Heart left ventricle (tissue), 16 donors: ENCODE measurements at regions not wholly inside any gene's neighbourhood (a gene's known extent, or its start where the extent isn't known, plus 50 kb on each side); places are given as distances from the start of the nearest gene placed in this dataset.

Experiments used
- ATAC-seq, 4 donors: fragments of 200-7000 bp; cut with Tn5 transposase; one replicate each; pipeline ENCODE4 v1.9.1; 2020 to 2022; ENCODE audit warnings: moderate library complexity in 4 of 4, mild to moderate bottlenecking in 3 of 4, moderate number of reproducible peaks in 1 of 4
- DNase-seq, 5 donors: peaks; one replicate each; pipeline ENCODE4 v3.0.0-alpha.2; 2020
- H3K27ac ChIP-seq, 12 donors: fragments of 200-600 bp; sonication (generic) in 4 of 12; one replicate each; pipeline versions ENCODE4 v1.5.0 to v1.8.0; 2016 to 2022; ENCODE audit warnings: mild to moderate bottlenecking in 2 of 12
- H3K27me3 ChIP-seq, 9 donors: fragments of 200-600 bp; sonication (generic) in 2 of 9; one replicate each; pipeline versions ENCODE4 v1.5.1 to v1.8.0; 2016 to 2022; ENCODE audit warnings: mild to moderate bottlenecking in 3 of 9
- H3K36me3 ChIP-seq, 9 donors: fragments of 200-600 bp; sonication (generic) in 2 of 9; one replicate each; pipeline versions ENCODE4 v1.5.0 to v1.8.0; 2018 to 2022; ENCODE audit warnings: mild to moderate bottlenecking in 2 of 9
- H3K4me1 ChIP-seq, 12 donors: fragments of 200-600 bp; sonication (generic) in 4 of 12; one replicate each; pipeline versions ENCODE4 v1.5.0 to v1.8.0; 2016 to 2022; ENCODE audit warnings: mild to moderate bottlenecking in 3 of 12
- H3K4me3 ChIP-seq, 12 donors: fragments of 200-600 bp; sonication (generic) in 4 of 12; one replicate each; pipeline versions ENCODE4 v1.5.0 to v1.8.0; 2017 to 2022; ENCODE audit warnings: mild to moderate bottlenecking in 9 of 12, moderate library complexity in 4 of 12
- H3K9me3 ChIP-seq, 12 donors: fragments of 200-600 bp; sonication (generic) in 4 of 12; one replicate each; pipeline versions ENCODE4 v1.5.0 to v1.8.0; 2016 to 2022; ENCODE audit warnings: mild to moderate bottlenecking in 1 of 12
- POLR2A ChIP-seq, 2 donors: fragments of 450-650 bp; IDR thresholded peaks; one replicate each; pipeline ENCODE4 v1.6.1; 2017; ENCODE audit warnings: antibody characterized with exemption in 2 of 2, mild to moderate bottlenecking in 2 of 2, moderate library complexity in 2 of 2
- WGBS, 4 donors: extraction: QIAGEN DNeasy Blood & Tissue Kit in 2 of 4; methylation state at CpG; one replicate each; pipeline versions ENCODE4 v1.1.5 to v1.1.7; 2013 to 2018; 5-methylcytosine and 5-hydroxymethylcytosine counted together
- intact Hi-C, 10 donors: fragments of 100-400 bp; cut with DNase I; formaldehyde crosslinking; loops; one replicate each; pipeline versions ENCODE4 v1.11.1 to v1.14.2; 2022
- microRNA counts, 2 donors: library from miRNA; unstranded; fragments of <30 nt; microRNA quantifications; one replicate each; lab custom pipeline; 2016
- microRNA-seq, 4 donors: library from miRNA; unstranded; fragments of <30 nt; microRNA quantifications; one replicate each; pipeline versions ENCODE4 to v1.2.0, GENCODE V29; 2017 to 2020
- TF ChIP-seq, protein P1 (sequence below), 12 donors: fragments of 200-600 bp; sonication (generic) in 4 of 12; IDR thresholded peaks; one replicate each; pipeline versions ENCODE4 v1.5.0 to v1.8.0; 2018 to 2022; ENCODE audit warnings: antibody characterized with exemption in 12 of 12, mild to moderate bottlenecking in 5 of 12
- donor health status: ischemic (EF 13 %, LVEDD 7.1; RV severe dilation, severe dysfunction).
- donor health status: healthy with polysubstance abuse.
- donor health status: DM: no; HTN: yes; CAD: no.
- donor health status: DM: no; HTN: no; CAD: no.
- donor health status: ischemic (EF 25% LVEDD 6.9; RV normal size, moderate dysfunction).
- donor health status: ischemic (EF 25% LVEDD 5.7; RV mildly dilated, moderate dysfunction).
- donor health status: healthy.
- donor health status: DM: yes; HTN: yes; CAD: no.
- donor health status: ischemic (EF 35%, LVEDD 5.7; RV mildly dilated, moderate dysfunction).
- donor health status: nonischemic (EF 11% LVEDD 7.7; RV severe dilation, severe dysfunction).
- donor health status: DM: yes; HTN: yes; CAD: no.
- donor health status: PGD.
- donor health status: ischemic (EF 29% LVEDD 5.4; RV normal size, mild dysfunction).
- donor health status: nonischemic (EF 23%, LVEDD 6.1; RV moderate dilation, normal function).

DNA sequence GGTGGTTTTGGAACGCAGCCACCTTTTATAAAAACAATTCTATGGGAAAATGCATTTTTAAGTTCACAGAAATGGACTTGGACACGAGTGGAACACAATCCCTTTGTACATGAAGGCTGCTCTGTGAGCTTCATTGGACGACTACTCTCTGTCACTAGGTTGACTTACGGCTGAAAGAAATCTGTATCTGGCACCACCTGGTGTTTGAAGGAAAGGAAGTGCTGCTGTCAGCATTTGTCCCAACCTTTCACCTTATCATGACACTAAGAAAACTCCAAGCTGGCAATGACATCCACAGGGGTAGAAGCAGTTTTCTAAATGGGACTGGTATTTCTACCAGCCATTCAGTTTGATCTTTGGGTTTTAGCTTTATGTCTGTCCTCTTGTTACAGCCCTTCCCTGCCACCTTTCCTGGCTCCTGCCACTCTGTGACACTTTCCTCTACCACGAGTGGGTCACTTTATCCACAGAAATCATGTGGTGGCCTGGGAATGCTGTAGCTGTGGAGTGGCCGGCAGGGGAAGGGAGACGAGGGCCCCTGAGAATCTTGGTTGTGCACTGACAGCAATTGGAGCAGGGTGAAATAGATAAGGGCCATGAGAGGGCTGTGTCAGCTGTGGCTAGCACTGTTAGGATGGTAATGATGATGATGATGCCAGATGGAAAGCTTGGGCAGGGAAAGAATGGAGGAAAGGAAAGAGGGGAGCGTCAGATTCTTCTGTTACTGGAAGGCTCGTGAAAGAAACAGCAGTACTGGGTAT, 85.2 kb downstream of the TBX19 start:
- DNase-seq: no peak
- no peak for TF ChIP-seq POLR2A (IDR thresholded peaks at IDR 0.05)
- TF ChIP-seq, protein P1, sequence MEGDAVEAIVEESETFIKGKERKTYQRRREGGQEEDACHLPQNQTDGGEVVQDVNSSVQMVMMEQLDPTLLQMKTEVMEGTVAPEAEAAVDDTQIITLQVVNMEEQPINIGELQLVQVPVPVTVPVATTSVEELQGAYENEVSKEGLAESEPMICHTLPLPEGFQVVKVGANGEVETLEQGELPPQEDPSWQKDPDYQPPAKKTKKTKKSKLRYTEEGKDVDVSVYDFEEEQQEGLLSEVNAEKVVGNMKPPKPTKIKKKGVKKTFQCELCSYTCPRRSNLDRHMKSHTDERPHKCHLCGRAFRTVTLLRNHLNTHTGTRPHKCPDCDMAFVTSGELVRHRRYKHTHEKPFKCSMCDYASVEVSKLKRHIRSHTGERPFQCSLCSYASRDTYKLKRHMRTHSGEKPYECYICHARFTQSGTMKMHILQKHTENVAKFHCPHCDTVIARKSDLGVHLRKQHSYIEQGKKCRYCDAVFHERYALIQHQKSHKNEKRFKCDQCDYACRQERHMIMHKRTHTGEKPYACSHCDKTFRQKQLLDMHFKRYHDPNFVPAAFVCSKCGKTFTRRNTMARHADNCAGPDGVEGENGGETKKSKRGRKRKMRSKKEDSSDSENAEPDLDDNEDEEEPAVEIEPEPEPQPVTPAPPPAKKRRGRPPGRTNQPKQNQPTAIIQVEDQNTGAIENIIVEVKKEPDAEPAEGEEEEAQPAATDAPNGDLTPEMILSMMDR (IDR thresholded peaks at IDR 0.05): peak in 5 of 12 donors; percentile 4 to 22 (median 12)
- H3K4me1 ChIP-seq: peaks cover 0 to 5% (median 0%) of the 10 kb centered on the region in 12 donors
- H3K27me3 ChIP-seq: no peaks in the 10 kb centered on the region
- no peaks in the 10 kb centered on the region for H3K36me3 ChIP-seq
- intact Hi-C loops: no loop called here
- peak in 1 of 4 donors; percentile 28 for ATAC-seq
- H3K4me3 ChIP-seq: no peak overlapping the region
- no peaks in the 10 kb centered on the region for H3K9me3 ChIP-seq
- no peak overlapping the region for H3K27ac ChIP-seq
- WGBS, 4 donors: 41 to 58% (median 50%) methylated on average over 9 of the region's 9 CpGs

MicroRNA genes in the stretch of these regions (microRNA counts, 767-probe panel; counts per million panel counts)
- 1,940 to 2,022 counts per million in 2 donors for microRNA hsa-miR-557 (lab: Ali Mortazavi, UCI)

Small RNA genes in the stretch of these regions (microRNA-seq; reads per million reads assigned to microRNA genes)
- gene MIR557: 0 reads per million in 4 donors
